HG02870 (cell line): ENCODE measurements at regions not wholly inside any gene's neighbourhood (a gene's known extent, or its start where the extent isn't known, plus 50 kb on each side); places are given as distances from the start of the nearest gene placed in this dataset.

Source experiments
- ATAC-seq: cut with Tn5 transposase; IDR thresholded peaks from one replicate; pipeline ENCODE4 v1.9.1; 2021; ENCODE audit warnings: mild to moderate bottlenecking, moderate library complexity; ENCODE audit not compliant: unreplicated experiment

DNA sequence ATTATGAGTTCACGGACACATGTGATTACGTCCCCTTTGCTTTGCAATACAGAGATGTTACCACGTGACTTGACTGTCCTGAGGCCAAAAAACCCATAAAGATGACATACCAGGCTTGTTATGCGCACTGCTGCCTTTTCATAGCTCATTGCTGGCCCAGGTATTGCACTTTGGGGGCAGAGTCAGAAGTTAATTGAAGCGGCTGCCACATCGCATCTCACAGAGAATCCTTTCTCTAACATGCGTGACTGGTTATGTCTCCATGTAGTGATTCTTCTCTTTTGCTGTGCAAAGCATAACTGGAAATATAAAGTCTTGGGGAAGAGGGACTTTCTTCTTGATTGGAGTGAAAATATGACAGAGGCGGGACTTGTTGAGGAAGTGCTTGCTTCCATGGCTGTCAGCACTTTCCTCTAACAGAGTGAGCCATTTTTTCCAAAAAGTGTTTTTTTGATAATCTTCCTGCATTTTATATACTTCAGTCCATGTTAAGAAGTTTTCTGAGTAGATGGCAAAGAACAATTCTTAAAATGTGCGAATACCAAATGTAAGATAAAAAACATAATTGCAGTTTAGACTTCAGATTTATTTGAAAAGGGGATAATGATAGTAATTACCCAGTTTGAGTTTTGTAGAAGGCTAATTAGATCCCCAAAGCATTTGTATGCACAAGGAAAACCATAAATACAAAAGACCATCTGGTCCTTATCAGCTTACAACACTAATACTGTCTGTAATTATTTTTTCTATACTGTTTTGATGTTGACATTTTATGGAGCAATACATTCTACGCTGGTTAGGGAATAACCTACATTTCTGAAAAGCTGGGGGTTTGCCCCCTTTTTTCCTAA, 324.6 kb upstream of the MTNR1B start:
- no peak for ATAC-seq

DNA sequence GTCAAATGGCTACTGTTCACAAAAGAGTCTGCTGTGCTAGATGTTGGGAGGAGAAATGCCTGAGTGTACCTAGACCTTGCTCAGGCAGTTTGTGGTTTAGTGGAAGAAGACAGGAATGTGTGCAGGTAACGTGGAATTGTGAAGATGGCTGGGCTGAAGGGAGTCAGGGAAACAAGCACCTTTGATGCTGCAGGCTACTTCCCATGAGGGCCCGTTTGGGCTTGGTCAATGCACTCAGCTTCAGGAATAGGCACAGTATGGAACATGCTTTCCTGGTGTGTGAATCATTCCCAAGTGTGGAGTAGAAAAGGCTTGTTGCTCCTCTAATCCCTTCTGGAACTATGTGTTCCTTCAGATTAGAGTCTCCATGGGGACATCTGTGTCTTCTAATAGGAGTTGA, 318.3 kb upstream of the MTNR1B start:
- ATAC-seq, result no peak

DNA sequence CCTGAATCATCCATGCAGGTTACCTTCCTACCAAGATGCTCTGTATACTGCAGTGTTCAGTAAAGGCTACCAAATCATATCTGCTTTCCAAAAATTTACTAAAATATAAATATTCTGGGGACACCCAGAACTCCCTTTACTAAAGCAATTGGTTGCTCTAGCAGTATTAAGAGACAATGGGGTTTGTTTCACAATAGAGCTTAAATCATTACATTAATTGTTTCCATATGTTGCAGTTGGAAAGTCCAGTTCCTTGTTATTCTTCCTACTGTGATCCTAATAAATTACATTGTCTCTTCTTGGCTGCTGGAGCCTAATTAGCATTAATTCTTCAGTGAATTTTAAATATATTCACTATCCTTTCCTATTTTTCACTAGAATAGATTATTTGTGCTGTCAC, 316.0 kb upstream of the MTNR1B start:
- no peak for ATAC-seq

DNA sequence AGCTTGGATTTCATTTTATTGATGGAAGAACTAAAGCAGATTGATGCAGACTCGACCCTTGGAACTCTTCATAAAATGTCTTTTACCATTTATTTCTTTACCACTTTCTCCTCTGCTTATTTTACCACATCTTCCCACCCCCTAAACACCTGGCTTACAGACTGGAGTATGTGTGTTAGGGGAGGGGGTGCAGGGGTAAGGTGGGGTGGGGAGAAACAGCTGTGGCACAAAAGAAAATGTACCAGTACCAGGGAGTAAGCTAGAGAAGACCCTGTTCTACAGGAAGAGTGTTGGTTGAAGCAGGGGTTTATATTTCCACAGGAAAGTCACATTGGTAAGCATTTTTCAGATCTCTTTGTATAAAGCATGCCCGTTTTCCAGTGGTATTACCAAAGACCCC, 312.7 kb upstream of the MTNR1B start:
- no peak for ATAC-seq

DNA sequence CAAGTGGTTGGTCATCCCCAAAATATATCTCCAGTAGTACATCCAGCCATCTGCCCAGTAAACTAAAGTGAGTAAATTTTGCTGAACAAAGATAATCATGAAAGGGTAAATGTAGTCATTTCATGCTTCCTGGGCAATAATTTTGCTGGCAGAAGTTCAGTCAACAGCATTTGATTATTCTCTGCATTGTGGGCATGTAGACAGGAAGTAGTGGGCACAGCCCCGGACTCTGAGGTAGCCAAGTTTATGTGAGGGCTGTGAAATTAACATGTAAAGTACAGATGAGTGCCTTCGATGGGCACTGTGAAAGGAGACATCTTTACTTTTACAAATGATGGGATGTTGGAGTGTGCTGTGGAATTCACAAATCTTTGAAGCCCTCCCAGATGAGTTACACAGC, 312.2 kb upstream of the MTNR1B start:
- no peak for ATAC-seq

DNA sequence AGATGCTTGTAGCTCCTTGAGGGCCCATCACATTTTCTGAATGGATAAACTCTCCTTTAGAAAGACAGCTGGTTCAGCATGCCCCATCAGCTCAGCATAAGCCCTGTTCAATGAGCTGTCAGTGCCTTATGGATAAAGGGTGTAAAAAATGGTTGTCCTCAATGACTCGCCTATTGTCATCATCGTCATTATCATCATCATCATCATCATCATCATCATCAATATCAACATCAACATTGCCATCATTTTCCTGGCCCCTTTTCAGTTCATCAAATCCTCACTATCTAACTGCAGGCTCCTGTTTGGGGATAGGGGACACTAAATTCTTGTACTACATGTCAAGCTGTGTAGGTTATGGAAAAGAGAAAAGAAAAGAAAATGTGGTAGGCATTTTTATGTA, 310.7 kb upstream of the MTNR1B start:
- no peak for ATAC-seq

DNA sequence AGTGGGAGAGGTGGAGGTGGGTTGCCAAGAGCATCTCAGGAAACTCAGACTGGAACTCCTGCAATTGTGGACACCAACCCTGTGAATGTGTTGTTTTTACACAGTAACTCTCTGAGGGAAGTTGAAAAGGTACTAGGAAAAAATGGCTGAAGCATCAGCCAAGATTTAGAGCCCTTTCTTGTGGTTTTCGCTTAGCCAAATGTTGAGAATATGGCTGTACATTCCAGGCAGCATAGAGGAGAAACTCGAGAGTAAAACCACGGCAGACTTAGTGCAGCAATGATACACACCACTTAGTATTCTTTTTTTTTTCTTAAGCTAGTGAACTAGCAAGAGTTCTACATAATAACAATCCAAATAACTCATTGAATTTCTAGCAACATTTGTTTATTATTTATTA, 309.7 kb upstream of the MTNR1B start:
- no peak for ATAC-seq

DNA sequence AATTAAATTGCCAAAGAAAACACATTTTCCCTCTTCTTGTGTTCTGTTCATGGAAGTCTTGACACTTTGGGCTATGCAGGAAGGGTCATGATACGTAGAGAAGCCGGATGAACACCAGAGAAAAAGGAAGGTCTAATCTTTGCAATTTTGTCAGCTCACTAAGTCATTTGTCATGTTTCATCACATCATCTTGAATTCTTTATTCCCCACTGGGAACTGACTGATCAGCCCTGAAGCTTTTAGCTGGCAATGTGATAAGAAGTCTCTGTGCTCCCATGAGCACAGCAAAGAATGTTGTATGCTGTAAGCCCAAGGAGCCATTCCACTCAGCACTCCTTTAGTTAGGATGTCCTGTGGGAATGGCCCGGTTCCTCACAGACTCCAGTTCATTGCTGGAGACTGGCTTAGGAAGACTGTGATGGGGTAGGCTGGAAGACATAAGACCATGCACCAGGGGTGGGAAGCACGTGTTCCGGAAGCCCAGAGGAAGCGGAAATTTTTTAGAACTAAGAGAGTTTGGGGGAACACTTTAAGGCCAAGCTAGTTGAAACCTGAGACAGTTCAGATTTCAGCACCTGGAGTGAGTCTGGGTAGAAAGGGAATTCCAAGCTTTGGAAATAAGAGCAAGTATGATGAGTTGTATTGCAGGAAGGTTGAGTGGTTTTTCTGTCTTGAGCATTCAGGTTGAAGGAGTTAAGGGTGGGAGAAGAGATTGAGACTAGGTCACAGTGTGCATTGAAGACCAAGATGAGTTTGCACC, 306.7 kb upstream of the MTNR1B start:
- ATAC-seq, result no peak

DNA sequence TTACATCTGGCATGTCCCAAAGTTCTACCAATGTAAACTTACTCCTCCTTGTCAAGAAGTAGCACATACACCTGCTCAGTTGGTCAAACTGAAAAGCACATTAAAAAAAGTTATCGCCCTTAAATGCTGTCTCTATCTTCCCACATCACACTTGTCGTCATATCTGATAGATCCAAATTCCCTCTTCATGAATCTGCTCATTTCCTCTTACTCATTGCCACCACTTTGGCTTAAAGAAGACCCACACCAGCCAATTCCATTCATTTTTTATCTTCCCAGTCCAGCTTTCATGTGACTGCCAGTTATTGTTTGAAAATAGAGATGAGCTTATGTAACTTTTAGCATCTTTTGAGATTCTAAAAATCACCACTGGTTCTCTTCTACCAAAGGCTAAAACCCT, 305.9 kb upstream of the MTNR1B start:
- ATAC-seq, result no peak

DNA sequence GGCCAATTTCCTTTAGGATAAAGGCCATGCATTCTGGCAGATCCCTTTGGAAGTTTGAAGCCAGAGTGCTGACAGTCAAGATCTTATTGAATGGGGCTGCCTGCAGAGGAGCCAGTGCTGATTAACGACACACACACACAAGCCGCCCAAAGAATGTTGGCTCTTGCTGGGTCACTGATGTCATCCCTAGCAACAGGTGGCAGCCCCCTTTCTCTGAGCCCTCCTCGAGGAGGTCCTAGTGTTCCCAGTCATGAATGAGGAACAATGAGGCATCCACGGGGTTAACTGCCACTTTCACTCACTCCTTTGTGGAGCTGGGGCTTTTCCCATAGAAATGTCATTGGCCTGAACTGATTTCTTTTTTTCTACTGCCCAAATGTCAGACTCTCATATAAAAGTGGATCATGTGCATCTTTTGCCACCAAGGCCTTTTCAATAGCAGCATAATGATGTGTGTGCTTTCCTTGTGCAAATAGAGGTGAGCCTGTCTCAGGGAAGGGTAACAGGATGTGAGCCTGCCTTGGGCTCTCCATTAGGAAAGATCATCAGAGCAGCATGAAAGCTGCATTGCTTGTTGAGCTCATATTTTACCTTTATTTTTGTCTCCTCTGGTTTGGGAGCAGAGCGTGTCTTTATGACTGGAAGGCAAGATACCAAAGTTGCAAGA, 301.8 kb upstream of the MTNR1B start:
- ATAC-seq, result no peak

DNA sequence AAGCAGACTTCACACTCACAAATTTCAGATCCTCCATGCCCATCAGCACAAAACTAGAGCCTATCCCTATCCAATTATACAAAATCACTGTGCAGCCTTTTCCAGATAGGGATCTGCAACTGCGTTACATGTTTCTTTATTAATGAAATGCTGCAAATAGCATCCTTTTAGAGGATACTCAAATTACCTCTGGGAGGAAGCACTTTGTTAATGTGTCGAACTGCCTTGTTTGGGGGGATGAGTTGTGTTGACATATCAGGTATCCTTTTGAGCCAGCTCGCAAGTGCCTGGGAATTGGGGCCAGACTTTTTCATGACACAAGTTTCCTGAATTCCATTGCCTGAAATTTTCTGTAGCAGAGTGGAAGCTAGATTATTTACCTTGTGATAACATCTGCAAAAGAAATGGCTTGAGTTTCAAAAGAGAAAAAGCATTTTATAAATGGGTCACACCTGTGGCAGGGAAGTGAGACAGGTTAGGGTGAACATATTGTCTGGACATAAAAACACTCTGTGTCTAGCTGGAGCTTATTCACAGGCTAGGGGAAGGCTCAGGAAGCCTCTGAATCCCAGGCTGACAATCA, 299.1 kb upstream of the MTNR1B start:
- ATAC-seq, result no peak

DNA sequence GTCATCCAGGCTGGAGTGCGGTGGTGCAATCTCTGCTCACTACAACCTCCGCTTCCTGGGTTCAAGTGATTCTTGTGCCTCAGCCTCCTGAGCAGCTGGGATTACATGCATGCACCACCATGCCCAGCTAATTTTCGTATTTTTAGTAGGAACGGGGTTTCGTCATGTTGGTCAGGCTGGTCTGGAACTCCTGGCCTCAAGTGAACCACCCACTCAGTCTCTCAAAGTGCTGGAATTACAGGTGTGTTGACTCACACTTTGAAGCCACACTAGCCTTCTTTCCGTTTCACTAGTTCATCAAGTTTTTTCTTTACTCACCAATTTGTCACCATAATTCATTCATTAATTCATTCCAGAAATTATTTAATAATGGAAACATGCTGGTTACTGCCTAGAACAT, 298.4 kb upstream of the MTNR1B start:
- ATAC-seq, result no peak

DNA sequence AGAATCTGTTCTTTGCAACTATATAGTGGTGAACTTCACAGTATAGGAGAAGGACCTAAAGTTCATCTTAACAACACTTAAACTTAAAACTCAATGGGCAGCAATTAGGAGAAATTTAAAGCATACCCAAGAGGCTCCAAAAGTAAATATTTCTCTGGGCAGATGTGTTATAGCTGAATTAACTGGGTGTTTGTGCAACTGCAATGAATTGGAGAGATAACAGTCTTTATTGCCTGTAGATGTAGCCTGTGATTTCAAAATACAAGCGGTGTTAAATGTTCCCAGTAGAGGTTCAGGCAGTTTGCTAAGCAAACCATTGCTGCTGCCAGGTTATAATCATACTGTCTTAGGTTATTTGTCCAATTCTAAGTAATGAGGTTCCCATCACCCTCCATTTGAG, 294.1 kb upstream of the MTNR1B start:
- ATAC-seq, result no peak

DNA sequence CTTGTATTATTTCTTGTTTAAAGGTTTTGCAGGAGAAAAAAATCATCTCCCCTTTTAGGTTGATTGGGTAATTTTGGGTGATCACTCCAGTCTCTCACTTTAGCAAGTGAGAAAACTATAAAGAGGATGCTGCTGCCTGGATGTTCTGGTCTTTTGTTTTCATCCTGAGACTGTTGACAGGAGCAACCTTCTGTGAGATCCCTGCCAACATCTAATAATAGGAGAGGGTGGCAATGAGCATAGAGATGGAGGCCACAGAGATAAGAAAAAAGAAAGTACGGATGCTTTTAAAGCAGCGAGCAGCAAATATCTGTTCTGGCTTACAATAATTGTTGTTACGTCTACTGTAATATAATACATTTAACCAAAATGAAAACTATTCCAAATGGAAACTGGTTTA, 293.6 kb upstream of the MTNR1B start:
- no peak for ATAC-seq

DNA sequence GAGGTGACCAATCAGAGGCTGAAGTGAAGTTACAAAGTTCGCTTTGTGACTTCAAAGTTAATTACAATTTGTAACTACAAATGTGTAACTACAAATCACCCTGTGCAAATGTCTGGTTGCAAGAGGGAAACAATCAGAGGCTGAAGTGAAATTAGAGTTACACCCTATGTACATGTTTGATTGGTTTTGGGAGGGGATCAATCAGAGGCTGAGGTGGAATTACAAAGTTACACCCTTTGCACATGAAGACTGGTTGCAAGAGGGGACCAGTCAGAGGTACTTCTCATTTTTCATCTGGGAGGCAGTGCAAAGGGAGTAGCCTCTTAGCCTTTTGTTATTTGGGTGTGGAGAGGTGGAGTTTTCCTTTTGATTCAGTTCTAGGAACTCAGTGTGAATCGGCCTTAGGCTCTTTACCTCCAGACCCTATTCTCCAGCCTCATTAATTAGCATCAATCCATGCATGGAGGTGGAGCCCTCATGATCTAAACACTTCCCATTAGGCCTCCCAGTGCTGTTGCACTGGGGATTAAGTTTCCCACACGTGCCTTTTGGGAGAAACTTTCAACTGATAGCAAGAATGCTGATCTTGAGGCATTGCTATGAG, 291.3 kb upstream of the MTNR1B start:
- ATAC-seq, result no peak

DNA sequence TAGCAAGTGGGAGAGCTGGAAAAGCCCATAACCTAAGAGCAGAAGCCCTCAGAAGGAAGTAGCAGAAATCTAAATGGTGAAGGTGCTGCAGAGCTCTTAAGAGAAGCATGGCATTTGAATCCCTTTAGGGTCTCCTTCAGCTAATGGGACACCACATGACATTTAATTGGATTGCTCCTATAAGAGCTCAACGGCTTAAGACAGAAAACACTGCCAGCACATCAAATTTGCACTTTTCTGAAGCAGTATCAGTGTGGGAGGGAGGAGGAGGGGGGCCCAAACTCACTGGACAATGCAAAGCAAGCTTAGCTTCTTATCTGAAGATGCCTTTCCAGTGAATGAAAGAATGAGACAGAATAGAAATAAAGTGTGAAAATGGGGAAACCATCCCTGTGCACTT, 287.9 kb upstream of the MTNR1B start:
- no peak for ATAC-seq

DNA sequence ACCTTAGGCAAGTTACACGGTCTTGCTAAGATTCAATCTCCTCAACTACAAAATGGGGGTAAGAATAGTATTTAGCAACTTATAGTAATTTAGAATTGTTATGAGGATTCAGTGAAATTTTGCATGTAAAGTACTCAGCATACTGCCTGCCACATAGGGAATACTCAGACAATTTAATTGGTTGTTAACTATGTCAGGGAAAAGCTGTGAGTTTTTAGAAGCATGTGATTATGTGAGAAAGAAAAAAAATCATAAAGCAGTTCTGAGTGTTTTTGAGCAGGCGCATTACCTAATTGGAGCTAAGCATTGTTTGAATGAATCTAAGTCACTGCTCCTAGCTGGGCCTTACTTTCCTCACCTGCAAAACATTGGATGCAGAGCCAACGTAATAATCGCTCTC, 287.3 kb upstream of the MTNR1B start:
- no peak for ATAC-seq

DNA sequence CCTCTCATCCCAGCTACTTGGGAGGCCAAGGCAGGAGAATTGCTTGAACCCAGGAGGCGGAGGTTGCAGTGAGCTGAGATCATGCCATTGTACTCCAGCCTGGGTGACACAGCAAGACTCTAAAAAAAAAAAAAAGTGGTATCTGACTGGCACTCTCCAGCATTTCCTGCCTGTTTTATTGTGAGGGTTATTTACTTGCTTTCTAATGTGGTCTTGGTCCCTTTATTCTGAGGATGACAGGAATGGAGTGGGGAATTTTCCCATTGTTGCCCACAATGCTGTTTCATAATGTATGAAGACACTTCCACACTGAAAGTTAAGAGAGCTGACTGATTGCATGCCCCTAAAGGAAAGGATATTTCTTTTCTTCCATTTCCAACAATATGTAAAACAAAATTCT, 286.5 kb upstream of the MTNR1B start:
- no peak for ATAC-seq

DNA sequence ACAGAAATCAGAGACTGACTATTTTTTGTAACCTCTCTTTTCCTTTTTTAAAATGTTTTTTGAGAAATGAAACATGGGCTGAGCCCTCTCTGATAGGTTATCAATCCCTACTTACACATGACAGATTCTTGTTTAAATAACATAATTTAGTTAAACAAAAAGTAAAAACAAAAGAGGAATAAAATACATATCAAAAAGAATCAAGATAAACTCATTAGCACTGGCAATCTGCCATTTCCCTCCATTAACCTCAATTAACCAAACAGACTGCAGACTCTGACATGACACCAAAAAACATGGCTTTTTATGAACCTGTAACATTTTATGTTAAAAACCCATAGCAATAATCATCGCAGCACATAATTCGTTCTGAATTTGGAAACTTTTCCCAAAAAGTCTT, 284.4 kb upstream of the MTNR1B start:
- ATAC-seq, result no peak

DNA sequence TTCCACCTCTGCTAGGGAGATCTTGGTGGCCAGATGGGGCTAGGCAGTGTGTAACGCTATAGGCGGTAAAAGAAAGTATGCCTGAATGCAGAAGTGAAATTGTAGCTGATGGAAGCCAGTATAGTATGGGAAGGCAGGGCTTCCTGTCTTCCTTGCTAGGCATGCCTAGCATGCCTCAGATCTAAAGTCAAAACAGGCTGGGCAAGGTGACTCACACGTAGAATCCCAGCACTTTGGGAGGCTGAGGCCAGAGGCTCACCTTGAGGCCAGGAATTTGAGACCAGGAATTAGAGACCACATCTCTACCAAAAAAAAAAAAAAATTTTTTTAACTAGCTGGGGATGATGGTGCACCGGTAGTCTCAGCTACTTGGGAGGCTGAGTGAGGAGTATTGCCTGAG, 281.7 kb upstream of the MTNR1B start:
- ATAC-seq, result no peak

DNA sequence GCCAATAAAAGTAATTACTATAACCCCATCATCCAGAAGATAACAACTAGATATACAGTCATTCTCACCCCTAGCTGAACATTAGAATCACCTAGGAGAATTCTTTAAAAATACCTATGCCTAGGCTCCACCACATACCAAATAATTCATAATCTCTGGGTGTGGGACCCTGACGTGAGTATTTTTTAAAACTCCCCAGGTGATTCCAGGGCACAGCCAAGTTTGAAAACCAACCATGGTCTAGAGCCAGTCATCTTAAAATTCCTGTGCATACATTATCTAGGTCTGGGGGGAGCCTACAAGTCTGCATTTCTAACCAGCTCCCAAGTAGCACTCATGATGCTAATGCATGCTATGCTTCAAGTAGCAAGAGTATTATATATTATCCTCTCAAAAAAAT, 281.0 kb upstream of the MTNR1B start:
- no peak for ATAC-seq
